ENCODE measurements at regions not wholly inside any gene's neighbourhood (a gene's known extent, or its start where the extent isn't known, plus 50 kb on each side); places are given as distances from the start of the nearest gene placed in this dataset.

- Histone ChIP-seq H3K36me3 (ENCODE audit: control insufficient read depth in 1 of 2, insufficient read depth in 2 of 2, low read length in 2 of 2) (no peaks in the 10 kb centered on the region), H3K27ac (ENCODE audit: low read depth, low read length) (no peak overlapping the region), H3K4me3 (ENCODE audit: low read depth in 1 of 2, low read length in 2 of 2) (no peak overlapping the region), H3K9me3 (ENCODE audit: control insufficient read depth in 1 of 2, low read length in 2 of 2) (peaks cover 3 to 6% of the 10 kb centered on the region in 2 donors), H3K27me3 (ENCODE audit: control insufficient read depth in 1 of 2, insufficient read depth in 2 of 2, low read length in 2 of 2) (no peaks in the 10 kb centered on the region), H3K4me1 (ENCODE audit: control insufficient read depth in 1 of 2, insufficient read depth in 2 of 2, low read length in 2 of 2) (no peaks in the 10 kb centered on the region), H3K9ac (ENCODE audit: low read depth in 1 of 2, low read length in 2 of 2) (no peak overlapping the region)
Measured at GRCh38 chr22:47626428-47627390, 864.3 kb downstream of the TBC1D22A start.

DNA sequence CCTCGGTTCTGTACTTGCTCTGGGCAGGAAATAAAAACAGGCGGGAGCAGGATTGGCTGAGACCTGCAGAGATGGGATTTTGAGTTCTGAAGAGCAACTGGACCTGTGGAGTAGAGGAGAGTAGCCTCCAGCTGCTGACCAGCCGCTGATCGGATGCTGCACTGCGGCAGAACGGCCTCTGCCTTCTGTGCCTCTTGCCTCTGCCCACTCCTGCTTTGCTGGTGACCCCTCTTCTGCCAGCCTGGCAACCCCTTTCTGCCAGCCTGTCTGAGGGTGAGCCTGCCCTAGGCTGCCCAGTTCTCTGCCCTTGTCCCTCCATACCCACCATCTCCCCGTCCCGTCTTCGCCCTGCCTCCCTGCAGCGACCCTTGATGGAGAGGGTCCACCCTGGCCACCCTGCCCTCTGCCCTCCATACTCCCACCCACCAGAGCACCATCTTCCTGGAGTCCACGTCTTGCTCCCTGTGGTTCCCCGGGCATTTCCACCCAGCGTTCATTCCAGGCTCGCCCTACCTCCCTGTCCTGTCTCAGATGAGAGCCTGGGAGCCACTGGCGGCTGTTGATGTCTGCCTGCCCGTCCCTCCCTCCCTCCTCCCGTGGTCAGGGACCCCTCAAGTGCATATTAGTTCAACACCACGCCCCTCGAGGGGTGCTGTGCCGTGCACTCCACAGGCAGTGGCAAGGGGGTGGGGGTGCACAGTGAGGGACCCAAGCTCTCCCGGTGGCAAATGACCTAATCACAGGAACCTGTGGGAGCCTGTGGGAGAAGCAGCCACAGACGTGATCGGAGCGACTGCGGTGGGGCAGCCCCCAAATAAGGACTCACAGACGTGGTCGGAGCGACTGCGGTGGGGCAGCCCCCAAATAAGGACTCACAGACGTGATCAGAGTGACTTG is 863.3 kb downstream of the TBC1D22A start:
- Histone ChIP-seq H3K9ac (ENCODE audit: low read depth in 1 of 2, low read length in 2 of 2) (no peak overlapping the region), H3K9me3 (ENCODE audit: control insufficient read depth in 1 of 2, low read length in 2 of 2) (peaks cover 3 to 6% of the 10 kb centered on the region in 2 donors), H3K27ac (ENCODE audit: low read depth, low read length) (no peak overlapping the region), H3K36me3 (ENCODE audit: control insufficient read depth in 1 of 2, insufficient read depth in 2 of 2, low read length in 2 of 2) (no peaks in the 10 kb centered on the region), H3K4me3 (ENCODE audit: low read depth in 1 of 2, low read length in 2 of 2) (no peak overlapping the region), H3K4me1 (ENCODE audit: control insufficient read depth in 1 of 2, insufficient read depth in 2 of 2, low read length in 2 of 2) (no peaks in the 10 kb centered on the region), H3K27me3 (ENCODE audit: control insufficient read depth in 1 of 2, insufficient read depth in 2 of 2, low read length in 2 of 2) (no peaks in the 10 kb centered on the region)

- no peak overlapping the region for H3K4me3 ChIP-seq (ENCODE audit: low read depth in 1 of 2, low read length in 2 of 2)
- no peaks in the 10 kb centered on the region for H3K27me3 ChIP-seq (ENCODE audit: control insufficient read depth in 1 of 2, insufficient read depth in 2 of 2, low read length in 2 of 2)
- H3K36me3 ChIP-seq (ENCODE audit: control insufficient read depth in 1 of 2, insufficient read depth in 2 of 2, low read length in 2 of 2) = no peaks in the 10 kb centered on the region
- peaks cover 3 to 6% of the 10 kb centered on the region in 2 donors for H3K9me3 ChIP-seq (ENCODE audit: control insufficient read depth in 1 of 2, low read length in 2 of 2)
- no peaks in the 10 kb centered on the region for H3K4me1 ChIP-seq (ENCODE audit: control insufficient read depth in 1 of 2, insufficient read depth in 2 of 2, low read length in 2 of 2)
- no peak overlapping the region for H3K27ac ChIP-seq (ENCODE audit: low read depth, low read length)
- no peak overlapping the region for H3K9ac ChIP-seq (ENCODE audit: low read depth in 1 of 2, low read length in 2 of 2)
Measured at GRCh38 chr22:47625013-47625385, 862.5 kb downstream of the TBC1D22A start.

DNA sequence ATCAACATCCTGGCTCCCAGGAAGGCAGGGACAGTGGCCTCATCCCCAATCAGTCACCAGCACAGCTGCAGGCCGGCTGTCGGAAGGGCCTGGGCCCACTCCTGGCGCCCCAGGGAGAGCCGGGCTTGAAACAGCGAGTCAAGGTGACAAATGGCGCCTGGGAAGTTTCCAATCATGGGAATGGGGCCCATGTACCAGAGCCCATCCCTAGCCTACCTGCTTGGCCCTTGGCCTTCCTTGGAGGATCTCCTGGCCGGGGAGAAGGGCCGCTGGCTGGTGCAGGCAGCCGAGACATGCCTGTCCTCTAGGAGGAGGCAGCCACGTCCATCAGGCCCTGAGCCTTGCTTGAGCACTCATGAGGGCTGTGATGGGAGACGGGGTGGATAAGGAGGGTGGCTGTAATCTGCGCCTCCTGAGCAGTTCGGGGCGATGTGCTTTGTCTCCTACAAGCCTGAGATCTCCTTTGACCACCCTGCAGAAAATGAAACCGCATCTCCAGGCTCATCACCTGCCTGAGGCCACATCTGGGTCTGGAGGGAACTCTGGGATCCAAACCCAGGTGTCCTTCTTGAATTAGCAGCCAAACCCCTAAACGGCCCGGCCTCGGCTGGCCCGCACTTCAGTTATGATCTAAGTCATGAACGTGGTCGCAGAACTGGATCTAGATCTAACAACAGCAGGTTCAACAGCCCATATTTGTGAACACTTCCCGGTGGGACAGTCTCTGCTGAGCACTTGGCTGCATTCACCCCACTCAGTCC is 862.0 kb downstream of the TBC1D22A start:
- Histone ChIP-seq H3K4me3 (ENCODE audit: low read depth in 1 of 2, low read length in 2 of 2) (no peak overlapping the region), H3K9ac (ENCODE audit: low read depth in 1 of 2, low read length in 2 of 2) (no peak overlapping the region), H3K27ac (ENCODE audit: low read depth, low read length) (no peak overlapping the region), H3K4me1 (ENCODE audit: control insufficient read depth in 1 of 2, insufficient read depth in 2 of 2, low read length in 2 of 2) (no peaks in the 10 kb centered on the region), H3K27me3 (ENCODE audit: control insufficient read depth in 1 of 2, insufficient read depth in 2 of 2, low read length in 2 of 2) (no peaks in the 10 kb centered on the region), H3K9me3 (ENCODE audit: control insufficient read depth in 1 of 2, low read length in 2 of 2) (peaks cover 3 to 6% of the 10 kb centered on the region in 2 donors), H3K36me3 (ENCODE audit: control insufficient read depth in 1 of 2, insufficient read depth in 2 of 2, low read length in 2 of 2) (no peaks in the 10 kb centered on the region)

DNA sequence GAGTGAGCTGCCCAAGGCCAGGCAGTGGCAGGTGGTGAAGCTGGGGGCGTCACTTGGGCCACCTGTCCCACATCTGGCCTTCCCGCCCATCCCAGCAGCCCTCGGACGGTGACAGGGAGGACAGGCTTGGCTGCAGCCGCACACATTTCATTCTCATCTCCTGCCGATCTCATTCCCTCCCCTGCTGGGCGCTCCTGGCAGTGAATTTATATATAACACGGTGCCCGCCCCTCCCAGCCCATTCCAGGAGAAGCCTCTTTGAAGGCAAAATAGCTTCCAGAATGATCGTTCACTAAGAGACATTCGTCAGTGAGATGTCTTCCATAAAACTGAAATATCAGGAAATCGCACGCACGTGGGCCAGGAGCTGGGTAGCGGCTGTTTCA is 861.3 kb downstream of the TBC1D22A start:
- Histone ChIP-seq H3K4me3 (ENCODE audit: low read depth in 1 of 2, low read length in 2 of 2) (no peak overlapping the region), H3K9me3 (ENCODE audit: control insufficient read depth in 1 of 2, low read length in 2 of 2) (peaks cover 1 to 6% of the 10 kb centered on the region in 2 donors), H3K27me3 (ENCODE audit: control insufficient read depth in 1 of 2, insufficient read depth in 2 of 2, low read length in 2 of 2) (no peaks in the 10 kb centered on the region), H3K9ac (ENCODE audit: low read depth in 1 of 2, low read length in 2 of 2) (no peak overlapping the region), H3K27ac (ENCODE audit: low read depth, low read length) (no peak overlapping the region), H3K36me3 (ENCODE audit: control insufficient read depth in 1 of 2, insufficient read depth in 2 of 2, low read length in 2 of 2) (no peaks in the 10 kb centered on the region), H3K4me1 (ENCODE audit: control insufficient read depth in 1 of 2, insufficient read depth in 2 of 2, low read length in 2 of 2) (no peaks in the 10 kb centered on the region)

DNA sequence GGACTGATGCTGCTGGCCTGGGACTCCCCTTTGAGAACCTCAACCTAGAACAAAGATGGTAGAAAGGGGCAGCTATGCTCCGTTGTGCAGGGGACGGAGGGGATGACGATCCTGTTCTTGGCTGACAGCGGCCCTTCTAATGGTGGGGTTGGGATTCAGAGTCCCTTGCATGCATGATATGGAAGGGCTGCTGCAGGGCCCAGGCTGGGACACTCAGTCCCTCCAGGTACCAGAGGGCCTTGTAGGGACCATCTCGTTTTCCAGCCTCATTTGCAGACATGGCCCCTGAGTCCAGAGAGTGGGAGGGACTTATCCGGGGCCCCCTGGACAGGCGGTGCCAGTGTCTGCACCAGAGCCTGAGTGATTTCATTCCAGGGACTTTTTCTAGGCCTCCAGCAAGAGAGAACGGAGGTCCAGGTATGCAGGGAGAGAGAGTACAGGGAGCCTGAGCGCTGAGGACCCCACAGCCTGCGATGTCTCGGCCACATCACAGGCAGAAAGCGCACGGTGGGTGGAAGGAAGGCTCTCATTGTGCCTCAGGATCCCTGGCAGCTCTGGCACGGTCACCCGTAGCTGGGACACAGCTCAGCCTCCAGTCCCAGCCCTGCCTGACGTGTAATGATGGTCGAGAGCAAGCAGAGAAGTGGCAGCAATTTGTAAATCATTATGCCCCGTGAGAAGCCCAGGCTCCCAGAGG is 860.8 kb downstream of the TBC1D22A start:
- Histone ChIP-seq H3K9ac (ENCODE audit: low read depth in 1 of 2, low read length in 2 of 2) (no peak overlapping the region), H3K4me3 (ENCODE audit: low read depth in 1 of 2, low read length in 2 of 2) (no peak overlapping the region), H3K9me3 (ENCODE audit: control insufficient read depth in 1 of 2, low read length in 2 of 2) (peaks cover 0 to 3% of the 10 kb centered on the region in 2 donors), H3K4me1 (ENCODE audit: control insufficient read depth in 1 of 2, insufficient read depth in 2 of 2, low read length in 2 of 2) (no peaks in the 10 kb centered on the region), H3K36me3 (ENCODE audit: control insufficient read depth in 1 of 2, insufficient read depth in 2 of 2, low read length in 2 of 2) (no peaks in the 10 kb centered on the region), H3K27ac (ENCODE audit: low read depth, low read length) (no peak overlapping the region), H3K27me3 (ENCODE audit: control insufficient read depth in 1 of 2, insufficient read depth in 2 of 2, low read length in 2 of 2) (no peaks in the 10 kb centered on the region)

DNA sequence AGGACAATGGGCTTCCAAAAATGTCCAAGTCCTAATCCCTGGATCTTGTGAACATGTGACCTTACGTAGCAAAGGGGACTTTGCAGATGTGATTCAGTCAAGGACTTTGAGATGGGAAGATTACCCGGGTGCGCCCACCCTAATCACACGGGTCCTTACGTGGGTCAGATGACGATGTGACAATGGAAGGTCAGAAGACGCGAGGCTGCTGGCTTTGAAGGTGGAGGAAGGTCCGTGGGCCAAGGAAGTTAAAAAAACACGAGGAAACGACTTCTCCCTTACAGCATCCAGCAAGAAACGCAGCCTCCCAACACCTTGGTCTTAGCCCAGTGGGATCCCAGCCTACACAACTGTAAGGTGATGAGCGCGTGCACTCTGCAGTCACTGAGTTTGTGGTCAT is 860.1 kb downstream of the TBC1D22A start:
- H3K27me3 ChIP-seq (ENCODE audit: control insufficient read depth in 1 of 2, insufficient read depth in 2 of 2, low read length in 2 of 2) = no peaks in the 10 kb centered on the region
- H3K9me3 ChIP-seq (ENCODE audit: control insufficient read depth in 1 of 2, low read length in 2 of 2) = no peaks in the 10 kb centered on the region

DNA sequence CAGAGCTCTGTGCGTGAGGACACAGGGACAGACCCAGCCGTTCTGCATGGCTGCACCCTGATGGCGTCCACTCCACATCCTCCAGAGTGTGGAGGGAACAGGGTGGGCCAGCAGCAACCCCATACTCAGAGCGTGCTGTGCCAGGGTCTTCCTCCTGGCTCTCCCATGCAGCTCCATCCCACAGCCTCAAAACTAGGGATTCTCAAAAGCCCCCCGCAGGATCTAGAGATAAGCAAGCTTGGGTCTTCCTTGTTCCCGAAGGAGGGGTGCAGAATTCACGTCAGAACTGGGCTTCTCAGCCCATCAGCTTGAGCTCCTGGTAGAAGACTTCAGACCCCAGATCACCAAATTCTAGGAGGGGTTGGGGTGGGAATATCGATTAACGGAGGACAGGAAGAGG is 858.8 kb downstream of the TBC1D22A start:
- H3K27ac ChIP-seq (ENCODE audit: low read depth, low read length) = no peak overlapping the region
- H3K27me3 ChIP-seq (ENCODE audit: control insufficient read depth in 1 of 2, insufficient read depth in 2 of 2, low read length in 2 of 2) = no peaks in the 10 kb centered on the region
- H3K4me1 ChIP-seq (ENCODE audit: control insufficient read depth in 1 of 2, insufficient read depth in 2 of 2, low read length in 2 of 2) = no peaks in the 10 kb centered on the region
- no peak overlapping the region for H3K4me3 ChIP-seq (ENCODE audit: low read depth in 1 of 2, low read length in 2 of 2)
- H3K36me3 ChIP-seq (ENCODE audit: control insufficient read depth in 1 of 2, insufficient read depth in 2 of 2, low read length in 2 of 2) = no peaks in the 10 kb centered on the region
- H3K9ac ChIP-seq (ENCODE audit: low read depth in 1 of 2, low read length in 2 of 2) = no peak overlapping the region
- no peaks in the 10 kb centered on the region for H3K9me3 ChIP-seq (ENCODE audit: control insufficient read depth in 1 of 2, low read length in 2 of 2)

More for the DNA sequence above, 860.1 kb downstream of the TBC1D22A start:
- no peak overlapping the region for H3K27ac ChIP-seq (ENCODE audit: low read depth, low read length)
- no peaks in the 10 kb centered on the region for H3K36me3 ChIP-seq (ENCODE audit: control insufficient read depth in 1 of 2, insufficient read depth in 2 of 2, low read length in 2 of 2)
- no peak overlapping the region for H3K4me3 ChIP-seq (ENCODE audit: low read depth in 1 of 2, low read length in 2 of 2)
- no peak overlapping the region for H3K9ac ChIP-seq (ENCODE audit: low read depth in 1 of 2, low read length in 2 of 2)
- no peaks in the 10 kb centered on the region for H3K4me1 ChIP-seq (ENCODE audit: control insufficient read depth in 1 of 2, insufficient read depth in 2 of 2, low read length in 2 of 2)

DNA sequence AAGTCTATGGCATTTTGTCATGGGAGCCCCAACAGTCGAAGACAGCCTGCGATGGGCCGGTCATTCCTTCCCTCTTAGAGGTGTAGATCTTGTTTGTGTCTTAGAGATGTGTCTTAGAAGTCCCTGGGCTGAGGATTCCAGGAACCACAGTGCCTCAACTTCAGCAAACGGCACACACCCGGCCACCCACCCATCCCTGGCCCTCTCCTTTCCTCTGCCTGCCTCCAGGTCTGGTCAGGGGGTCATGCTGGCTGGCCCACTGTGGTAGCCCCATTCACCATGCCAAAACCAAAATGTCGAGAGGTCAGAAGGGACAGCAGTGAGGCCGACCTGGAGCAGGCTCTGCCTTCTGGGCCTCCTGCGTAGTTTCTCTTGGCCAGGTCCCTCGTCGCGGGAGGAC is 857.9 kb downstream of the TBC1D22A start:
- H3K27ac ChIP-seq (ENCODE audit: low read depth, low read length) = no peak overlapping the region
- H3K4me1 ChIP-seq (ENCODE audit: control insufficient read depth in 1 of 2, insufficient read depth in 2 of 2, low read length in 2 of 2) = no peaks in the 10 kb centered on the region
- no peaks in the 10 kb centered on the region for H3K27me3 ChIP-seq (ENCODE audit: control insufficient read depth in 1 of 2, insufficient read depth in 2 of 2, low read length in 2 of 2)
- no peaks in the 10 kb centered on the region for H3K9me3 ChIP-seq (ENCODE audit: control insufficient read depth in 1 of 2, low read length in 2 of 2)
- H3K36me3 ChIP-seq (ENCODE audit: control insufficient read depth in 1 of 2, insufficient read depth in 2 of 2, low read length in 2 of 2) = no peaks in the 10 kb centered on the region
- no peak overlapping the region for H3K4me3 ChIP-seq (ENCODE audit: low read depth in 1 of 2, low read length in 2 of 2)
- H3K9ac ChIP-seq (ENCODE audit: low read depth in 1 of 2, low read length in 2 of 2) = no peak overlapping the region

All from duodenal mucosa (tissue), 2 donors.